Spleen (tissue), 7 donors: ENCODE measurements at regions not wholly inside any gene's neighbourhood (a gene's known extent, or its start where the extent isn't known, plus 50 kb on each side); places are given as distances from the start of the nearest gene placed in this dataset.

ENCODE experiments used
- CTCF ChIP-seq, 11 experiments: fragments of 200-600 bp in 7 of 11; fragments of 450-650 bp in 4 of 11; sonication (generic) in 4 of 11; IDR thresholded peaks in 8 of 11; conservative IDR thresholded peaks in 3 of 11; 1 replicate in 7 of 11; 2 replicates in 4 of 11; pipeline versions ENCODE4 v1.4.0 to v1.8.0; 2016 to 2021; ENCODE audit warnings: antibody characterized with exemption in 11 of 11, inconsistent platforms in 4 of 11, mild to moderate bottlenecking in 1 of 11
- POLR2AphosphoS5 ChIP-seq, 3 donors: sonication (generic); formaldehyde crosslinking; IDR thresholded peaks; one replicate each; pipeline ENCODE4 v1.5.1; 2017; ENCODE audit warnings: antibody characterized with exemption in 3 of 3
- donor health status: DM: no; HTN: no; CAD: no; lungs with moderate emphysema.
- donor health status: DM: no; HTN: no; CAD: no.
- donor health status: DM: no; HTN: no; CAD: no.

- TF ChIP-seq CTCF (IDR thresholded peaks at IDR 0.05 in 8 of 11, conservative IDR thresholded peaks at IDR 0.05 in 3 of 11) (no peak), POLR2AphosphoS5 (IDR thresholded peaks at IDR 0.05) (no peak)
Measured at GRCh38 chr18:56337507-56337906, 300.9 kb downstream of the TXNL1 start.
